Fibroblast of skin of back (primary cell): ENCODE measurements at regions not wholly inside any gene's neighbourhood (a gene's known extent, or its start where the extent isn't known, plus 50 kb on each side); places are given as distances from the start of the nearest gene placed in this dataset.

Experiments used
- DNase-seq: peaks from one replicate; pipeline ENCODE4 v3.0.0-alpha.2; 2013

- DNase-seq, result no peak
Measured at GRCh38 chr22:22396741-22397291, 111.7 kb downstream of the ZNF280B start.

GRCh38 chr22:22397292-22397870 lies 111.2 kb downstream of the ZNF280B start:
- DNase-seq, result peak; percentile 28

- DNase-seq, result no peak
Measured at GRCh38 chr22:22397875-22398524, 110.5 kb downstream of the ZNF280B start.

GRCh38 chr22:22398530-22399327 lies 109.8 kb downstream of the ZNF280B start:
- no peak for DNase-seq

GRCh38 chr22:22400099-22400498 lies 108.4 kb downstream of the ZNF280B start:
- no peak for DNase-seq

- no peak for DNase-seq
Measured at GRCh38 chr22:22400964-22401363, 107.6 kb downstream of the ZNF280B start.

- DNase-seq, result no peak
Measured at GRCh38 chr22:22401381-22401780, 107.2 kb downstream of the ZNF280B start.

GRCh38 chr22:22403306-22403705 lies 105.2 kb downstream of the ZNF280B start:
- DNase-seq, result no peak

GRCh38 chr22:22403771-22404170 lies 104.8 kb downstream of the ZNF280B start:
- DNase-seq, result no peak

GRCh38 chr22:22404598-22405284 lies 103.8 kb downstream of the ZNF280B start:
- DNase-seq, result no peak

- no peak for DNase-seq
Measured at GRCh38 chr22:22406445-22407027, 102.0 kb downstream of the ZNF280B start.

- DNase-seq, result no peak
Measured at GRCh38 chr22:22407061-22407460, 101.5 kb downstream of the ZNF280B start.

- no peak for DNase-seq
Measured at GRCh38 chr22:22408269-22408668, 100.3 kb downstream of the ZNF280B start.

- peak; percentile 26 for DNase-seq
Measured at GRCh38 chr22:22408731-22409696, 99.5 kb downstream of the ZNF280B start.

GRCh38 chr22:22410121-22410520 lies 98.4 kb downstream of the ZNF280B start:
- peak; percentile 43 for DNase-seq

- DNase-seq, result no peak
Measured at GRCh38 chr22:22410677-22411076, 97.9 kb downstream of the ZNF280B start.

- DNase-seq, result no peak
Measured at GRCh38 chr22:22414266-22414665, 94.3 kb downstream of the ZNF280B start.

- DNase-seq, result no peak
Measured at GRCh38 chr22:22417495-22418162, 90.9 kb downstream of the ZNF280B start.

GRCh38 chr22:22418163-22418549 lies 90.4 kb downstream of the ZNF280B start:
- DNase-seq, result no peak

- no peak for DNase-seq
Measured at GRCh38 chr22:22418957-22419356, 89.6 kb downstream of the ZNF280B start.

- DNase-seq, result no peak
Measured at GRCh38 chr22:22420580-22420979, 88.0 kb downstream of the ZNF280B start.
